ENCODE measurements at regions not wholly inside any gene's neighbourhood (a gene's known extent, or its start where the extent isn't known, plus 50 kb on each side); places are given as distances from the start of the nearest gene placed in this dataset.

DNA sequence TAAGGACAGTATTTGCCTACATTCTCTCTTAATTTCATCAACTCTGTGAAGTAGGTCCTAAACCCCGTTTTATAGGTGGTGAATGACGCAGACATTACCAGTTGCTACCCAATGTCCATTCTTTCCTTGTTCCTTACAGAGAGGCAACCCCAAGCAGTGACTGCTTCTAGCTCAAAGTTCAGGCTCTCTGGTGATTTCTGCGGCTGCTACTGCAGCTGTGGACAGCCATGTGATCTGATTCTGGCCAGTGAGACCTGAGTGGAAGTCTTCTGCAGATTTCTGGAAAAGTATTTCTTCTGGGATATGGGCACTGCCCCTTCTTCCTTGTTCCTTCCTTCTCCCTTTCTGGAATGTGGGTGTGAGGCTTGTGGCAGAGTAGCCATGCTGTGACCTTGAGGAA lies 82.9 kb downstream of the ARF6 start:
- TF ChIP-seq, protein P1, sequence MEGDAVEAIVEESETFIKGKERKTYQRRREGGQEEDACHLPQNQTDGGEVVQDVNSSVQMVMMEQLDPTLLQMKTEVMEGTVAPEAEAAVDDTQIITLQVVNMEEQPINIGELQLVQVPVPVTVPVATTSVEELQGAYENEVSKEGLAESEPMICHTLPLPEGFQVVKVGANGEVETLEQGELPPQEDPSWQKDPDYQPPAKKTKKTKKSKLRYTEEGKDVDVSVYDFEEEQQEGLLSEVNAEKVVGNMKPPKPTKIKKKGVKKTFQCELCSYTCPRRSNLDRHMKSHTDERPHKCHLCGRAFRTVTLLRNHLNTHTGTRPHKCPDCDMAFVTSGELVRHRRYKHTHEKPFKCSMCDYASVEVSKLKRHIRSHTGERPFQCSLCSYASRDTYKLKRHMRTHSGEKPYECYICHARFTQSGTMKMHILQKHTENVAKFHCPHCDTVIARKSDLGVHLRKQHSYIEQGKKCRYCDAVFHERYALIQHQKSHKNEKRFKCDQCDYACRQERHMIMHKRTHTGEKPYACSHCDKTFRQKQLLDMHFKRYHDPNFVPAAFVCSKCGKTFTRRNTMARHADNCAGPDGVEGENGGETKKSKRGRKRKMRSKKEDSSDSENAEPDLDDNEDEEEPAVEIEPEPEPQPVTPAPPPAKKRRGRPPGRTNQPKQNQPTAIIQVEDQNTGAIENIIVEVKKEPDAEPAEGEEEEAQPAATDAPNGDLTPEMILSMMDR (IDR thresholded peaks at IDR 0.05) = no peak
- no peak for TF ChIP-seq POLR2A (IDR thresholded peaks at IDR 0.05)
